ENCODE measurements at regions not wholly inside any gene's neighbourhood (a gene's known extent, or its start where the extent isn't known, plus 50 kb on each side); places are given as distances from the start of the nearest gene placed in this dataset.

- no peak overlapping the region for H3K4me3 ChIP-seq (ENCODE audit: low read length)
These were observed 194.6 kb upstream of the SYT4 start for GRCh38 chr18:43471873-43472272.

GRCh38 chr18:43481069-43481468 lies 203.8 kb upstream of the SYT4 start:
- no peaks in the 10 kb centered on the region for H3K36me3 ChIP-seq (ENCODE audit: control insufficient read depth, insufficient read depth, low read length)
- H3K27me3 ChIP-seq (ENCODE audit: control insufficient read depth, insufficient read depth, low read length): no peaks in the 10 kb centered on the region
- no peaks in the 10 kb centered on the region for H3K4me1 ChIP-seq (ENCODE audit: control insufficient read depth, insufficient read depth, low read length)
- no peak overlapping the region for H3K4me3 ChIP-seq (ENCODE audit: low read length)
- peaks cover 2% of the 10 kb centered on the region for H3K9me3 ChIP-seq (ENCODE audit: control insufficient read depth, insufficient read depth, low read length)
- WGBS (ENCODE audit: insufficient coverage, insufficient read length): no CpG with 5 or more reads among the region's 3 CpGs
- H3K27ac ChIP-seq (ENCODE audit: low read length): no peak overlapping the region
- DNase-seq (ENCODE audit: low read depth, low spot score): no peak

More at GRCh38 chr18:43471873-43472272, 194.6 kb upstream of the SYT4 start:
- Histone ChIP-seq H3K9me3 (ENCODE audit: control insufficient read depth, insufficient read depth, low read length) (no peaks in the 10 kb centered on the region), H3K4me1 (ENCODE audit: control insufficient read depth, insufficient read depth, low read length) (no peaks in the 10 kb centered on the region), H3K36me3 (ENCODE audit: control insufficient read depth, insufficient read depth, low read length) (no peaks in the 10 kb centered on the region), H3K27ac (ENCODE audit: low read length) (no peak overlapping the region), H3K27me3 (ENCODE audit: control insufficient read depth, insufficient read depth, low read length) (no peaks in the 10 kb centered on the region)
- WGBS (ENCODE audit: insufficient coverage, insufficient read length): no CpG with 5 or more reads among the region's 5 CpGs
- no peak for DNase-seq (ENCODE audit: low read depth, low spot score)

- Histone ChIP-seq H3K36me3 (ENCODE audit: control insufficient read depth, insufficient read depth, low read length) (no peaks in the 10 kb centered on the region), H3K9me3 (ENCODE audit: control insufficient read depth, insufficient read depth, low read length) (peaks cover 2% of the 10 kb centered on the region), H3K4me3 (ENCODE audit: low read length) (no peak overlapping the region), H3K4me1 (ENCODE audit: control insufficient read depth, insufficient read depth, low read length) (no peaks in the 10 kb centered on the region), H3K27me3 (ENCODE audit: control insufficient read depth, insufficient read depth, low read length) (no peaks in the 10 kb centered on the region), H3K27ac (ENCODE audit: low read length) (no peak overlapping the region)
- no CpG with 5 or more reads among the region's 14 CpGs for WGBS (ENCODE audit: insufficient coverage, insufficient read length)
- no peak for DNase-seq (ENCODE audit: low read depth, low spot score)
These were observed 204.8 kb upstream of the SYT4 start for GRCh38 chr18:43482136-43482535.

- Histone ChIP-seq H3K9me3 (ENCODE audit: control insufficient read depth, insufficient read depth, low read length) (peaks cover 2% of the 10 kb centered on the region), H3K4me1 (ENCODE audit: control insufficient read depth, insufficient read depth, low read length) (no peaks in the 10 kb centered on the region), H3K36me3 (ENCODE audit: control insufficient read depth, insufficient read depth, low read length) (no peaks in the 10 kb centered on the region), H3K4me3 (ENCODE audit: low read length) (no peak overlapping the region), H3K27me3 (ENCODE audit: control insufficient read depth, insufficient read depth, low read length) (no peaks in the 10 kb centered on the region), H3K27ac (ENCODE audit: low read length) (no peak overlapping the region)
- DNase-seq (ENCODE audit: low read depth, low spot score): no peak
- WGBS (ENCODE audit: insufficient coverage, insufficient read length): no CpG with 5 or more reads among the region's 14 CpGs
These were observed 205.3 kb upstream of the SYT4 start for GRCh38 chr18:43482600-43482999.

- no peak for DNase-seq (ENCODE audit: low read depth, low spot score)
- no peaks in the 10 kb centered on the region for H3K36me3 ChIP-seq (ENCODE audit: control insufficient read depth, insufficient read depth, low read length)
- no peak overlapping the region for H3K27ac ChIP-seq (ENCODE audit: low read length)
- no CpG with 5 or more reads among the region's 1 CpG for WGBS (ENCODE audit: insufficient coverage, insufficient read length)
- H3K27me3 ChIP-seq (ENCODE audit: control insufficient read depth, insufficient read depth, low read length): no peaks in the 10 kb centered on the region
- no peaks in the 10 kb centered on the region for H3K4me1 ChIP-seq (ENCODE audit: control insufficient read depth, insufficient read depth, low read length)
- H3K4me3 ChIP-seq (ENCODE audit: low read length): no peak overlapping the region
- peaks cover 2% of the 10 kb centered on the region for H3K9me3 ChIP-seq (ENCODE audit: control insufficient read depth, insufficient read depth, low read length)
These were observed 207.4 kb upstream of the SYT4 start for GRCh38 chr18:43484710-43485109.

GRCh38 chr18:43485545-43485963 lies 208.3 kb upstream of the SYT4 start:
- no peak overlapping the region for H3K27ac ChIP-seq (ENCODE audit: low read length)
- H3K4me1 ChIP-seq (ENCODE audit: control insufficient read depth, insufficient read depth, low read length): no peaks in the 10 kb centered on the region
- H3K27me3 ChIP-seq (ENCODE audit: control insufficient read depth, insufficient read depth, low read length): no peaks in the 10 kb centered on the region
- no peaks in the 10 kb centered on the region for H3K36me3 ChIP-seq (ENCODE audit: control insufficient read depth, insufficient read depth, low read length)
- WGBS (ENCODE audit: insufficient coverage, insufficient read length): no CpG with 5 or more reads among the region's 5 CpGs
- DNase-seq (ENCODE audit: low read depth, low spot score): no peak
- H3K4me3 ChIP-seq (ENCODE audit: low read length): no peak overlapping the region
- H3K9me3 ChIP-seq (ENCODE audit: control insufficient read depth, insufficient read depth, low read length): peaks cover 2% of the 10 kb centered on the region

GRCh38 chr18:43486462-43486861 lies 209.2 kb upstream of the SYT4 start:
- Histone ChIP-seq H3K27ac (ENCODE audit: low read length) (no peak overlapping the region), H3K4me3 (ENCODE audit: low read length) (no peak overlapping the region), H3K4me1 (ENCODE audit: control insufficient read depth, insufficient read depth, low read length) (no peaks in the 10 kb centered on the region), H3K9me3 (ENCODE audit: control insufficient read depth, insufficient read depth, low read length) (peaks cover 2% of the 10 kb centered on the region), H3K27me3 (ENCODE audit: control insufficient read depth, insufficient read depth, low read length) (no peaks in the 10 kb centered on the region), H3K36me3 (ENCODE audit: control insufficient read depth, insufficient read depth, low read length) (no peaks in the 10 kb centered on the region)
- peak; percentile 48 for DNase-seq (ENCODE audit: low read depth, low spot score)
- WGBS (ENCODE audit: insufficient coverage, insufficient read length): no CpG with 5 or more reads among the region's 4 CpGs

GRCh38 chr18:43501099-43501498 lies 223.8 kb upstream of the SYT4 start:
- Histone ChIP-seq H3K36me3 (ENCODE audit: control insufficient read depth, insufficient read depth, low read length) (no peaks in the 10 kb centered on the region), H3K27ac (ENCODE audit: low read length) (no peak overlapping the region), H3K27me3 (ENCODE audit: control insufficient read depth, insufficient read depth, low read length) (no peaks in the 10 kb centered on the region), H3K4me3 (ENCODE audit: low read length) (no peak overlapping the region), H3K9me3 (ENCODE audit: control insufficient read depth, insufficient read depth, low read length) (no peaks in the 10 kb centered on the region), H3K4me1 (ENCODE audit: control insufficient read depth, insufficient read depth, low read length) (no peaks in the 10 kb centered on the region)
- DNase-seq (ENCODE audit: low read depth, low spot score): no peak
- WGBS (ENCODE audit: insufficient coverage, insufficient read length): no CpG with 5 or more reads among the region's 2 CpGs

- Histone ChIP-seq H3K27me3 (ENCODE audit: control insufficient read depth, insufficient read depth, low read length) (no peaks in the 10 kb centered on the region), H3K36me3 (ENCODE audit: control insufficient read depth, insufficient read depth, low read length) (no peaks in the 10 kb centered on the region), H3K9me3 (ENCODE audit: control insufficient read depth, insufficient read depth, low read length) (no peaks in the 10 kb centered on the region; the same call in 1 of the 2 replicates), H3K4me1 (ENCODE audit: control insufficient read depth, insufficient read depth, low read length) (no peaks in the 10 kb centered on the region), H3K4me3 (ENCODE audit: low read length) (no peak overlapping the region), H3K27ac (ENCODE audit: low read length) (no peak overlapping the region)
- DNase-seq (ENCODE audit: low read depth, low spot score): no peak
These were observed 229.6 kb upstream of the SYT4 start for GRCh38 chr18:43506935-43507334.

GRCh38 chr18:43507842-43508481 lies 230.7 kb upstream of the SYT4 start:
- H3K27ac ChIP-seq (ENCODE audit: low read length): no peak overlapping the region
- H3K36me3 ChIP-seq (ENCODE audit: control insufficient read depth, insufficient read depth, low read length): no peaks in the 10 kb centered on the region
- H3K4me1 ChIP-seq (ENCODE audit: control insufficient read depth, insufficient read depth, low read length): no peaks in the 10 kb centered on the region
- H3K9me3 ChIP-seq (ENCODE audit: control insufficient read depth, insufficient read depth, low read length): no peaks in the 10 kb centered on the region; the same call in 1 of the 2 replicates
- H3K27me3 ChIP-seq (ENCODE audit: control insufficient read depth, insufficient read depth, low read length): no peaks in the 10 kb centered on the region
- no CpG with 5 or more reads among the region's 4 CpGs for WGBS (ENCODE audit: insufficient coverage, insufficient read length)
- no peak overlapping the region for H3K4me3 ChIP-seq (ENCODE audit: low read length)
- no peak for DNase-seq (ENCODE audit: low read depth, low spot score)

- H3K27ac ChIP-seq (ENCODE audit: low read length): no peak overlapping the region
- no peaks in the 10 kb centered on the region for H3K36me3 ChIP-seq (ENCODE audit: control insufficient read depth, insufficient read depth, low read length)
- no peak overlapping the region for H3K4me3 ChIP-seq (ENCODE audit: low read length)
- no peaks in the 10 kb centered on the region for H3K4me1 ChIP-seq (ENCODE audit: control insufficient read depth, insufficient read depth, low read length)
- H3K27me3 ChIP-seq (ENCODE audit: control insufficient read depth, insufficient read depth, low read length): no peaks in the 10 kb centered on the region
- H3K9me3 ChIP-seq (ENCODE audit: control insufficient read depth, insufficient read depth, low read length): peaks cover 5% of the 10 kb centered on the region
- no peak for DNase-seq (ENCODE audit: low read depth, low spot score)
- no CpG with 5 or more reads among the region's 8 CpGs for WGBS (ENCODE audit: insufficient coverage, insufficient read length)
These were observed 237.5 kb upstream of the SYT4 start for GRCh38 chr18:43514747-43515146.
